ENCODE measurements at regions not wholly inside any gene's neighbourhood (a gene's known extent, or its start where the extent isn't known, plus 50 kb on each side); places are given as distances from the start of the nearest gene placed in this dataset.

- no peak for DNase-seq
Observed at GRCh38 chr3:59321881-59322540, 272.2 kb upstream of the CFAP20DC start.

GRCh38 chr3:59320080-59320479 lies 270.3 kb upstream of the CFAP20DC start:
- DNase-seq: no peak

GRCh38 chr3:59319442-59319841 lies 269.6 kb upstream of the CFAP20DC start:
- DNase-seq: no peak

GRCh38 chr3:59318881-59319280 lies 269.1 kb upstream of the CFAP20DC start:
- DNase-seq: no peak

- no peak for DNase-seq
Observed at GRCh38 chr3:59317386-59317785, 267.6 kb upstream of the CFAP20DC start.

GRCh38 chr3:59316688-59317275 lies 267.0 kb upstream of the CFAP20DC start:
- no peak for DNase-seq

- DNase-seq: peak; percentile 75
Observed at GRCh38 chr3:59313365-59313764, 263.5 kb upstream of the CFAP20DC start.

- no peak for DNase-seq
Observed at GRCh38 chr3:59311231-59311630, 261.4 kb upstream of the CFAP20DC start.

GRCh38 chr3:59310736-59311135 lies 260.9 kb upstream of the CFAP20DC start:
- no peak for DNase-seq

GRCh38 chr3:59308684-59309083 lies 258.9 kb upstream of the CFAP20DC start:
- no peak for DNase-seq

GRCh38 chr3:59308001-59308400 lies 258.2 kb upstream of the CFAP20DC start:
- DNase-seq: no peak

GRCh38 chr3:59306436-59306835 lies 256.6 kb upstream of the CFAP20DC start:
- DNase-seq: no peak

GRCh38 chr3:59304296-59304695 lies 254.5 kb upstream of the CFAP20DC start:
- no peak for DNase-seq

- no peak for DNase-seq
Observed at GRCh38 chr3:59303452-59303851, 253.6 kb upstream of the CFAP20DC start.

- DNase-seq: no peak
Observed at GRCh38 chr3:59302442-59302841, 252.6 kb upstream of the CFAP20DC start.

GRCh38 chr3:59300733-59301132 lies 250.9 kb upstream of the CFAP20DC start:
- no peak for DNase-seq

GRCh38 chr3:59299561-59299960 lies 249.7 kb upstream of the CFAP20DC start:
- no peak for DNase-seq

GRCh38 chr3:59290358-59290757 lies 240.5 kb upstream of the CFAP20DC start:
- DNase-seq: no peak

GRCh38 chr3:59289831-59290230 lies 240.0 kb upstream of the CFAP20DC start:
- DNase-seq: no peak

GRCh38 chr3:59288951-59289350 lies 239.1 kb upstream of the CFAP20DC start:
- no peak for DNase-seq

GRCh38 chr3:59286791-59287531 lies 237.1 kb upstream of the CFAP20DC start:
- no peak for DNase-seq

- DNase-seq: no peak
Observed at GRCh38 chr3:59285560-59285959, 235.7 kb upstream of the CFAP20DC start.

GRCh38 chr3:59284926-59285325 lies 235.1 kb upstream of the CFAP20DC start:
- no peak for DNase-seq

GRCh38 chr3:59280113-59280512 lies 230.3 kb upstream of the CFAP20DC start:
- DNase-seq: no peak

All from activated effector memory CD4-positive, alpha-beta T cell treated with anti-CD3 and anti-CD28 coated beads, Interleukin-2, amount 50 U/mL, for 16 hours (primary cell).